Progenitor cell of endocrine pancreas (in vitro differentiated cells): ENCODE measurements at regions not wholly inside any gene's neighbourhood (a gene's known extent, or its start where the extent isn't known, plus 50 kb on each side); places are given as distances from the start of the nearest gene placed in this dataset.

Source experiments
- DNase-seq: peaks from one replicate; pipeline ENCODE4 v3.0.0; 2021; ENCODE audit warnings: low spot score; ENCODE audit not compliant: unreplicated experiment
- H3K27ac Mint-ChIP-seq: 2 replicates; pipeline ENCODE4 v1.8.0; 2021; ENCODE audit warnings: mild to moderate bottlenecking, moderate library complexity, mixed read lengths
- H3K27me3 Mint-ChIP-seq: 2 replicates; pipeline ENCODE4 v1.8.0; 2021; ENCODE audit warnings: mixed read lengths
- H3K36me3 Mint-ChIP-seq: 2 replicates; pipeline ENCODE4 v1.8.0; 2022; ENCODE audit warnings: mixed read lengths; ENCODE audit not compliant: insufficient read depth
- H3K4me1 Mint-ChIP-seq: 2 replicates; pipeline ENCODE4 v1.8.0; 2021; ENCODE audit warnings: low read depth, mixed read lengths
- H3K4me3 Mint-ChIP-seq: 2 replicates; pipeline ENCODE4 v1.8.0; 2021; ENCODE audit warnings: low read depth, mild to moderate bottlenecking, moderate library complexity, mixed read lengths
- H3K9me3 Mint-ChIP-seq: 2 replicates; pipeline ENCODE4 v1.8.0; 2021; ENCODE audit warnings: low read depth, mixed read lengths
- TF ChIP-seq, protein P1 (sequence below): fragments of 200-600 bp; sonication (generic); IDR thresholded peaks from one replicate; pipeline ENCODE4 v1.5.0; 2021; ENCODE audit warnings: antibody characterized with exemption, mild to moderate bottlenecking; ENCODE audit not compliant: unreplicated experiment

DNA sequence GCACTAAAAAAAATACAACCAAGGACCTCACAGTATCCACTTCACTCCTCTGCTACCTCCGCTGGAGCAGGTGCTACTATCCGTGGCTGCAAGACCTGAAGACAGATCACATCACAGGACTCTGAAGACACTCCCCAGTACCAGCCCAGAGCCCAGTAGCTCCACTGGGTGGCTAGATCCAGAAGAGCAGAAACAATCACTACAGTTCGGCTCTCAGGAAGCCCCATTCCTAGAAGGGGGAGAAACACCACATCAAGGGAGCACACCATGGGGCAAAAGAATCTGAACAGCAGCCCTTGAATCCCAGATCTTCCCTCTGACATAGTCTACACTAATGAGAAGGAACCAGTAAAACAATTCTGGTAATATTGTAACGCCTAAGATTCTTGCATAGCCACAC is 494.0 kb upstream of the FAT3 start:
- no peak overlapping the region for H3K27ac Mint-ChIP-seq
- H3K36me3 Mint-ChIP-seq: peaks cover 1% of the 10 kb centered on the region
- no peak overlapping the region for H3K4me3 Mint-ChIP-seq

DNA sequence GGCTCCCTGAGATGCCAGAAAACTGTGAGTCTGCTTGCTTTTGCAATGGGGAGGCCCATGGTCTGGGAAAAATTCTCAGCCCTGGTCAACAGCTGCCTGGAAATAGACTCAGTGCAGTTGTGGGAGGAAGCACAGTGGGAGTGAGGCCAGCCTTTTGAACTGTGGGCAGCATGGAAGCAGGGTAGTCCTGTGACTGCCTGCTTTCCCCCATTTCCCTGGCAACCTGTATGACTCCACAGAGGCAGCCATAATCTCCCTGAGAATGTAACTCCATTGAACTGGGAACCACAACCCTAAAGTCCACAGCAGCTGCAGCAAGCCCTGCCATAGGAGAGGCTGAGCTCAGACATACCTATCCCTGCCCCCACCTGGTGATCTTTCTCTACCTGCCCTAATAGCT is 494.6 kb upstream of the FAT3 start:
- TF ChIP-seq, protein P1, sequence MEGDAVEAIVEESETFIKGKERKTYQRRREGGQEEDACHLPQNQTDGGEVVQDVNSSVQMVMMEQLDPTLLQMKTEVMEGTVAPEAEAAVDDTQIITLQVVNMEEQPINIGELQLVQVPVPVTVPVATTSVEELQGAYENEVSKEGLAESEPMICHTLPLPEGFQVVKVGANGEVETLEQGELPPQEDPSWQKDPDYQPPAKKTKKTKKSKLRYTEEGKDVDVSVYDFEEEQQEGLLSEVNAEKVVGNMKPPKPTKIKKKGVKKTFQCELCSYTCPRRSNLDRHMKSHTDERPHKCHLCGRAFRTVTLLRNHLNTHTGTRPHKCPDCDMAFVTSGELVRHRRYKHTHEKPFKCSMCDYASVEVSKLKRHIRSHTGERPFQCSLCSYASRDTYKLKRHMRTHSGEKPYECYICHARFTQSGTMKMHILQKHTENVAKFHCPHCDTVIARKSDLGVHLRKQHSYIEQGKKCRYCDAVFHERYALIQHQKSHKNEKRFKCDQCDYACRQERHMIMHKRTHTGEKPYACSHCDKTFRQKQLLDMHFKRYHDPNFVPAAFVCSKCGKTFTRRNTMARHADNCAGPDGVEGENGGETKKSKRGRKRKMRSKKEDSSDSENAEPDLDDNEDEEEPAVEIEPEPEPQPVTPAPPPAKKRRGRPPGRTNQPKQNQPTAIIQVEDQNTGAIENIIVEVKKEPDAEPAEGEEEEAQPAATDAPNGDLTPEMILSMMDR: no peak
- Mint-ChIP-seq H3K27me3 (no peaks in the 10 kb centered on the region), H3K36me3 (no peaks in the 10 kb centered on the region), H3K9me3 (peaks cover 8% of the 10 kb centered on the region), H3K27ac (no peak overlapping the region), H3K4me1 (peaks cover 19% of the 10 kb centered on the region), H3K4me3 (no peak overlapping the region)
- DNase-seq: no peak

More for the DNA sequence above, 494.0 kb upstream of the FAT3 start:
- TF ChIP-seq, protein P1: no peak
- H3K9me3 Mint-ChIP-seq: peaks cover 13% of the 10 kb centered on the region
- H3K27me3 Mint-ChIP-seq: no peaks in the 10 kb centered on the region
- DNase-seq: no peak
- H3K4me1 Mint-ChIP-seq: peaks cover 19% of the 10 kb centered on the region

DNA sequence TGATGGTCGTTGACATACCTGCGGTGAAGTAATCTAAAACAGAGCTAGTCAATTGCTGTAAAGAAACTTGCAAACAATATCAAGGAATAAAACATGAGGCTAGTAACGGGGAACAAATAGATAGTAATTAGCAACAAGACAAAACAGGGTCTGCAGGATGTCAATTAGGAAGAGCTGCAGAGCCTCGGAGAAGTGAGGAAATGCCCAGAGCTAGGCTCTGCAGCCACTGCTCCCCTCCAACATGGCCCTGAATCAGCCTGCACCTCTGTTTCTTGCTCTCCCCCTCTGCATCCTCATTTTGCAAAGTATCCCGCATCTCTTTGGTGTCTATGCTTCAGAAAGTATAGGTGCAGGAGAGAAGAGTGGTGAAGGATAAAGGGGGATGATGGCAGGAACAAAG is 507.4 kb upstream of the FAT3 start:
- peaks cover 4% of the 10 kb centered on the region for H3K9me3 Mint-ChIP-seq
- H3K36me3 Mint-ChIP-seq: no peaks in the 10 kb centered on the region
- no peaks in the 10 kb centered on the region for H3K27me3 Mint-ChIP-seq
- H3K4me1 Mint-ChIP-seq: no peaks in the 10 kb centered on the region
- no peak overlapping the region for H3K4me3 Mint-ChIP-seq
- no peak overlapping the region for H3K27ac Mint-ChIP-seq
- TF ChIP-seq, protein P1: no peak
- DNase-seq: no peak

- H3K4me3 Mint-ChIP-seq: no peak overlapping the region
- H3K4me1 Mint-ChIP-seq: peaks cover 12% of the 10 kb centered on the region
- no peaks in the 10 kb centered on the region for H3K9me3 Mint-ChIP-seq
- H3K27ac Mint-ChIP-seq: no peak overlapping the region
- TF ChIP-seq, protein P1: no peak
- no peak for DNase-seq
- H3K36me3 Mint-ChIP-seq: no peaks in the 10 kb centered on the region
- no peaks in the 10 kb centered on the region for H3K27me3 Mint-ChIP-seq
Observed at GRCh38 chr11:91707652-91708482, 516.8 kb upstream of the FAT3 start.

DNA sequence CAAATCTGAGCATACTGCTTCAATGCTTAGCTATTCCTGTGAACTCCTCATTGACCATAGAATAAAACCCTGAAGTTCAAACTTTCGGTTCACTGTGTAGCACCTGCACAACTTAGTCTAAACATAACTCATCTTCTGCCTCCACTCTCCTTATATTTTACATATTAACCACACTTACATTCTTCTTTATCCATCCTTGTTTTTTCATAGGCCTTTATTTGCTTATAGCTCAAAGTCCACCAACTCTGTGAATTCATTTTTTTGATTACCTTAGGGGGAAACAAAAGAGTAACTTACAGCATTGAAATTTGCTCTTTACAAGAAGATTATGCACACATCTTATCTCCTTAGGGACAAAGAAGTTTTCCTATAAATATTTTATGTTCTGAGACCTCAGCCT is 521.6 kb upstream of the FAT3 start:
- Mint-ChIP-seq H3K36me3 (no peaks in the 10 kb centered on the region), H3K27me3 (no peaks in the 10 kb centered on the region), H3K27ac (no peak overlapping the region), H3K9me3 (no peaks in the 10 kb centered on the region), H3K4me3 (no peak overlapping the region), H3K4me1 (peaks cover 23% of the 10 kb centered on the region)
- TF ChIP-seq, protein P1: no peak
- no peak for DNase-seq
